ENCODE measurements at regions not wholly inside any gene's neighbourhood (a gene's known extent, or its start where the extent isn't known, plus 50 kb on each side); places are given as distances from the start of the nearest gene placed in this dataset.

DNA sequence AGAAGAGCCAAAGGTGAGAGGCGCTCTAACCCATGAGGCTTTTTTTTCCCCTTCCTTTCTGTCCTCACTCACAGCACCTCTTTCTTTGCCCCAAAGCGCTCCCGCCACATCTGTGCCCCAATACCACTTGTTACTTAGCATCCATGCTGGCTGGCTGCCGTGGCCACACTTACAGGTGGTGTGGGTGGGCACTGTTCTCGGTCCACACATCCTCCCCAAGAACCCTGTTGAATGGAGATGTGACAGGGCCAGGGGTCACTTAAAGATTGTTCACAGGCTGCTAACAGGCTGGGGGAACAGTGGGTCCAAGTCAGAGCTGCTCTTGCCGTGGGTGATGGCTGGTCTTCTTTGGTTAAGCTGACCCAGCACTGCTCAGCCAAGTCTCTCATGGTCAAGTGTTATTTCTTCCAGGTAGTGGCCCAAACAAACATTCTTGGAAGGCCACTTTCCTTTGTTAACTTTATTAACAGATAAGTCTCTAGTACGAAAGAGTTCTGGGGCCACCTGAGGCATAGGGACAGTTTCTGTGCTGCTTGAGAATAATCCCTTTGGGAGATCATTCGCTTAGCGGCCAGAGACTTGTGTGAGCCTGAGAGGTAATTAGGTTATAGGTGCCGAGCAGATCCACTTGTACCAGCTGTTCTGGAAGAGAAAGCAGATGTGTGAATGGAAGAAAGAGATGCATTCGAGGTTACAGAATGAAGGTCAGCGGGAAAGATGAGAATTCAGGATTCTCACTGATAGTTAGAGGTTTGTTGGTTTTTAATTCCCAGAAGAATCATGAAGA is 62.6 kb upstream of the IRF2BP2 start:
- no peak for DNase-seq (ENCODE audit: low read depth)

DNA sequence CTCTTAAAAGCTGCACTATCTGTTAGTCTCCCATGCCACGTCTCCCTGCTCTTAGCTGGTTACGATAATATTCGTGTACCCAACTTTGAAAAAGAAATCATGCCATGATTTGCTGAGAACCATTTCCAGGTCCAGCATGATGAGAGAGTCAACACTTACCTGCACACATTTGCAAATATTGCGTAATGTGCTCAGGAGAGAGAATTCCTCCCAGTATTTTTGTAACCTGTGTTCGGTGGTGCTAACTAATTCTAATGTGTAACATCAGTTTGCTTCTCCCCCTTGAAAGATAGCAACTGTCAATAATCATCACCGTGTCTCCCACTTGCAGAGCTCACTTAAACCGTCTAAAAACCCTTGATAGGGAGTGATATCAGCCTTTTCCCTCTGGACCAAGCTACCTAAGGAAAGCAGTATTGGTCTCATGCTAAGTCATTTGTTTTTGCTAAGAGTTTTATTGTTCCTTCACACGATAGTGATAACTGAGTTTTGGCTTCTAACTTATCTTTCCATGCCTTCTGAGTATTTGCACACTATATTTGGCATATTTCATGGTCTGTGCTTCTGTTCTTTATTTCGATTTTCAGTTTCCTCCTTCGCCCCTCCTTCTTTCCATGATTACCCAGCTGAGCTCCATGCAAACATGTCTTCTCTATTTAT is 61.1 kb upstream of the IRF2BP2 start:
- no peak for DNase-seq (ENCODE audit: low read depth)

DNA sequence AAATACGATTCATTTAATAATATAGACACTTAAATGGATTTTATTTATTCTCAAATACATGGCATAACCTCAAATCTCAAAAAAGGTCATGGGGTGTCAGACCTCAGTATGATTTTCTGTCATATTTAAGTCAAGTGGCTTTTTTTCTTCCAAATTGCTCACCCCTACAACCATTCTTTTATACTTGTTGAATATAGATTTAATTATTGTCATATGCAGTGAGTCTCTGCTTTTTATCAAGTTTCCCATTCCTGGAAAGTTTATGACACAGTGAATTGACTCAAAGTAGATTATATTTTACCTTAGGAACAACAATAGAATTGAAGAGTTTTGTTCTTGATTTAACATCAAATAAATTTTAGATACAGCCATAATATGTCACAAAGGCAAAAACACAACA is 59.5 kb upstream of the IRF2BP2 start:
- DNase-seq (ENCODE audit: low read depth): no peak

DNA sequence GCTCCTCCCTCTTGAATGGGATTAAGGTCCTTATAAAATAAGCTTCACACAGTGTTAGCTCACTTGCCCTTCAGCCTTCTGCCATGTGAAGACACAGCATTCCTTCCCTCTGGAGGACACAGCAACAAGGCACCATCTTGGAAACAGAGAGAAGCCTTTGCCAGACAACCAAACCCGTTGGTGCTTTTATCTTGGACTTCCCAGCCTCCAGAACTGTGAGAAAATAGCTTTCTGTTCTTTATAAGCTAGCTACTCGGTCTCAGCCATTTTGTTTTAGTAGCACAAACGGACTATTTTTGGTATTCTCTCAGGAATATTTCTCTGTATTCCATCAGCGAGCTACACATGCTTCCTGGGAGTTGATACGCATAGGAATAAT is 58.6 kb upstream of the IRF2BP2 start:
- DNase-seq (ENCODE audit: low read depth): no peak

DNA sequence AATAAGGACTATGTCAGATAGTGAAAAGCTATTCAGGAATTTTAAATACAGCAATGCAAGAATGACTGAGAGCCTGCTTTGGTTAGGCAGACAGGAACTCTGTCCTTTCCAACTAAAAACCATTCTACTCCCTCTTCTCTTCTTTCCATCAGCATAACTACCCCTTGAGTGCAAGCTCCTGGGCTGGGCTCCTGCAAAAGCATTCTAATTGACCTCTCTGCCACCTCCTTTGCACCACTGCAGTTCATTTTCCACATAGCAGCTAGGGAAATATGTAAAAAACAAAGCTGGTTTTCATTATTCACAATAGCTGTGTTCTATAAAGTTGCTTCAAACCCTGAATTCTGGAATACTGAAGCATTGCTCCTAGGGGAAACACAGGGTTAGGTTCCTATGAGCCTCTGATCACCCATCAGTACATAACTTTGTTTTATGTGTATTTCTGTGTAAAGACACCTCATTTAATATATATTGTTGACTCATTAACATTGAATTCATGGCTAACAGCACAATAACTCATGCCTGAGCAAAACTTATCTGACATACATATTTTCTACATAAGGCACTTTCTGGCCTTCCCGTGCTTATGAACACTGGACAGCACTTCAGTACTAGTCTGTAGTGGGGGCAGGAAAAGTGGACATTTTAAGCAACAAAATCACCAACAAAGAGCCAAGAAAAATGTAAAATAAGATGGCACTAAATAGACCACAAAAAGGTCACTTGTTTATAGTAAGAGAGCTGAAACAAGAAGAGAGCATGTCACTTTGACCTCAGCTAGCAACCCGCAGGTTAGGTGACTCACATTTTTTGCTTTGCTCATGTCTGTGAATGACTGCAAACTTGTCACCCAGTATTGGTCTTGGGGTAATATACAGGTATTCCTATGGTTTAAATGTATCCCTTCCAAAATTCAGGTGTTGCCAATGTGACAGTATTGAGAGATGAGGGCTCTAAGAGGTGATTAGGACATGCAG is 57.9 kb upstream of the IRF2BP2 start:
- DNase-seq (ENCODE audit: low read depth): no peak

DNA sequence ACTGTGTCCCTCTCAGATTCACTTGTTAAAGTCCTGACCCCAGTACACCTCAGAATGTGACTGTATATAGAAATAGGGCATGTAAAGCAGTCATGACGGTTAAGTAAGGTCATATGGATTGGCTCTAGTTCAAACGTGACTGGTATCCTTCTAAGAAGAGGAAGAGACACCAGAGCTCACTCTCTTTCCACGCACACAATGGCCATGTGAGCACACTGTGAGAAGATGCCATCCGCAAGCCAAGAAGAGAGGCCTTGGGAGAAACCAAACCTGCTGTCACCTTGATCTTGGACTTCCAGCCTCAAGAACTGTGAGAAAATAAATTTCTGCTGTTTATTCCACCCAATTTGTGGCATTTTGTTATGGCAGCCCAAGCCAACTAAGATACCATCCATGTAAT is 56.8 kb upstream of the IRF2BP2 start:
- no peak for DNase-seq (ENCODE audit: low read depth)

DNA sequence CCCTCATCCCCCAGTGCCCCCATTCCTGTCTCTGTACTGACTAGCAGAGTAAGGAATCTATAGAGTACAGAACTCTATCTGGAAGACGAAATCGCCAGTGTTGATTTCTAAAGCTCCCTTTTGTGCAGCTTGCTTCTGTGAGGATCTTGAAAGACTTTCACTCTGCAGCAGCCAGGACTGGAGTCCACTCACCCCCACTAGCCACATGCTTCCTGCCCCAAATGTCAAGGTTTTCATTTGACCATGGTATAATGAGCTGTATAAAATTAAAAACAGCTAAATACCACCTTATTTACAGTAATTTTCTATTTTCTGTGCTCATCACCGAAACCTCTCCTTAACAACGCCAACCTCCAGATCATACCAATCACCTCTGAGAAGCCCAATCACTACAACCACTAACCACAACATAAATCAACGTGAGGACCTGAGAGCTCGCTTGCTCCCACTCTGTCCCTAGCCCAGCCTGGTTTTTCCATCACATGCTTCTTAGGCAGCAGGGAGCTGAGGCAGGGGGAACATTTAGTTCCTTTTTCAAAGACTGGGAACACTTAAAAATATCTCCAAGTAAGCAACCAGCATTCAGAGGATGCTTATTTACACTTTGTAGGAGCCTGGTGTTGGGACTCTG is 56.1 kb upstream of the IRF2BP2 start:
- DNase-seq (ENCODE audit: low read depth): no peak

DNA sequence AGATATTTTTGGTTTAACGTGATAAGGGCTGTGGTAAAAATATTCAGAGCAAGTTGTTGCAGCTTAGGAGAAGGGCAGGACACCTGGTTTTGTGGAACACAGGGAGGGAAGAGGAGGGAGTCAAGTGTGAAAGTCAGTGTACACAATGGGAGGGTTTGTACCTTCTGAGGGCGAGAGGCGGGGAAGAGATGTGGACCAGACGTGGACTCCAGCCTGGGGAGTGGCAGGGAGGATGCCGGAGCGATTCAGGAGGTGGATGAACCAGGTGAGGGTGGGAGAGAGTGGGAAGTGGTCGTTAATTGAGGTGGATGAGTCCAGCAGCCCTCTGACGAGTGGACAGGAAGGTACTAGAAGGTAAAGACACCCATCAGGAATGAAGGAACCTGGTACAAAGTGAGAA is 52.2 kb upstream of the IRF2BP2 start:
- no peak for DNase-seq (ENCODE audit: low read depth)

DNA sequence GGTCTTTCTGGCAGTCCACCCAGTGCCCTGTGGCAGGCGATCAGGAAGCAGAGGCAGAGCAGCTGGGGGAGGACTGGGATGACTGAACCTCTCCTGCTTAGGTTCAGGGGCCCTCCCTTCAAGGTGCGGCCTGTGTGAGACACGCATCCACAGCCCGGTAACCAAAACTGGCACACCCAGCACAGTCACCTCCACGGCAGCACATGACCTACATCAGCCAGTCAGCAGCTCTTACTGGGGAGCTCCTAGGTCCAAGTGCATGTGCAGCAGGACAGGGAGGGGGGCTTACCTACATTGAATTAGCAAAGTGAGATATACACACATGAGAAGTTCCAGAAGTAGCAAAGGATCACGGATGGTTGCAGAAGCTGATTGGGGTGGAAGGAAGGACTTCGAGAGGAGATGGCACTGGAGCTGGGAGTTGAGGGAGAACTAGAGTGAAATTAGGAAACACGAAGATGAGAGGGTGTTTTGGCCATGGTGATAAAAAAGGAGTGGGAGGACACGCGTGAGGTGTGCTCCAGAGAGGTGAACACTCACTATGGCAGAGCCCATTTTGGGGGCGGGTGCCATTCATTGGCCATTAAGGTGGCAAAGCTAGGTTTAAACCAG is 51.4 kb upstream of the IRF2BP2 start:
- no peak for DNase-seq (ENCODE audit: low read depth)

DNA sequence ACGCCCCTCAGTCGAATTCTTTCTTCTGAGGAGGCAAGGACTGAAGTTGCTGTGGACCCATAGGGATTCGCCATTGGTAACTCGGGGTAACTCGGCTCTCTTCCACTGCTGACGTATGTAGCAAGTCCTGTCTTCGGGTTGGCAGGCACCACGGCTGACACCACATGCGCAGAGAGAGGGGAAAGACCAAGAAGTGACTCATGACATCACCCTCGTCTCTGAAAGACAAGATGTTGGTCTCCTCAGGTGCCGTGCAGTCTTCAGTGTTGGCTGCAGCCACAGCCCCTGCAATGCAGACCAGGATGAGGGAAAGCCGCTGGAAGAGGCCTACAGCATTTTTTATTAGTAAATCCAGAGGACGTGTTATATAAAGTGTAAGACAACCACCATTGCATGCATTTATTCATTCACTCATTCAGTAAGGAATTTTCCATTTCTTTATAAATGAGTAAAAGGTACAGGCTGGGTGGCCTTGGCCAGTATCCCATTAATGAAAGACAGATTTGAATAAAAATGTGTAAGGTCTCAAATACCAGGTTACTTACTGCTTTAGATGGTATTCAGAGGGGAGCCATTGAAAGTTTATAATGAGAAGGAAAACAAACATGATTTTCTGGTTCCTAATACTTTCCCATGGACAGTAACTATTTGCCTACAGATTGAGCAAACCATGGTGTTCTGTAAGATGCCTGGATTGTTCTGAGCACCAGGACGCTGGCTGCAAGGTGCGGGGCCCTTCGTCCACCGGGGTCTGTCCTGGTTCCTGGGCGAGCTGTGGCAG is 50.7 kb upstream of the IRF2BP2 start:
- no peak for DNase-seq (ENCODE audit: low read depth)

All from T-helper 22 cell (primary cell).